Neural crest cell (in vitro differentiated cells): ENCODE measurements at regions not wholly inside any gene's neighbourhood (a gene's known extent, or its start where the extent isn't known, plus 50 kb on each side); places are given as distances from the start of the nearest gene placed in this dataset.

Source experiments
- DNase-seq: peaks from one replicate; pipeline ENCODE4 v3.0.0; 2021; ENCODE audit warnings: low read depth, mixed read lengths, low spot score
- H3K27ac Mint-ChIP-seq: one replicate; pipeline ENCODE4 v1.8.0; 2021; ENCODE audit warnings: mild to moderate bottlenecking, mixed read lengths; ENCODE audit not compliant: unreplicated experiment
- H3K27me3 Mint-ChIP-seq: 2 replicates; pipeline ENCODE4 v1.8.0; 2021; ENCODE audit warnings: low read depth, mild to moderate bottlenecking, mixed read lengths
- H3K36me3 Mint-ChIP-seq: 2 replicates; pipeline ENCODE4 v1.8.0; 2021; ENCODE audit warnings: low read depth, mild to moderate bottlenecking, mixed read lengths
- H3K4me1 Mint-ChIP-seq: 2 replicates; pipeline ENCODE4 v1.8.0; 2021; ENCODE audit warnings: mixed read lengths
- H3K4me3 Mint-ChIP-seq: one replicate; pipeline ENCODE4 v1.8.0; 2021; ENCODE audit warnings: mild to moderate bottlenecking, mixed read lengths
- H3K9me3 Mint-ChIP-seq: 2 replicates; pipeline ENCODE4 v1.8.0; 2021; ENCODE audit warnings: mixed read lengths
- TF ChIP-seq, protein P1 (sequence below): fragments of 200-600 bp; sonication (generic); conservative IDR thresholded peaks from 2 replicates; pipeline ENCODE4 v1.5.0; 2021; ENCODE audit warnings: antibody characterized with exemption, mild to moderate bottlenecking

DNA sequence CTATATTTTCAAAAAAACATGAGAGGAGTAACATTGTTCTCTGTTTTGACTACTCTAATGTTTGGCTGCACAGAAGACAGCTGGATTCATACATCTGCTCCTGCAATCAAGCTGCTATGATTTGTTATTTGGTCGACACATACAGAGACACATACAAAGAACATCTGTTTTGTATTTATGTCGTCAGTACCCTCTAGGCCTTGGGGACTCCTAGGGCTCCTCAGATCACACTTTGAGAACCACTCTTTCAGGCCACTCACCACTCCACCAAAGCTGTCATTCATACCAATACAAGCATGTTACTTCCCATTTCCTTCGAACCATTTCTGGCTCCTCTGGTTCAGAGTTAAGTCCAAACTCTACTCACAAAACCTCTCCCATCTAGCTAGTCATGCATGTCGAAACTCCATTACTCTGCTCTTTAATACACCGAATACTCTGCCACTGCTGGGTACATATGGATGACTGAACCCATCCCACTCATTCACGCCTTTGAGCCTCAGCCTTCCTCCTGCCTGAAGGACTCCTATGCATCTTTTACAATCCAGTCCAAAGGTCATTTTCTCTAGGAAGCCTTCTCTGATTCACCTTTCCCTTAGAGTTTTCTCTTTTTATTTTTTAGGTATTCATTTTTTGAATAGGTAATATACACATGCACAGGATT lies 102.9 kb upstream of the ARHGEF3 start:
- H3K9me3 Mint-ChIP-seq = no peaks in the 10 kb centered on the region
- peaks cover 9% of the 10 kb centered on the region for H3K4me1 Mint-ChIP-seq
- no peak overlapping the region for H3K27ac Mint-ChIP-seq
- no peak for DNase-seq
- H3K27me3 Mint-ChIP-seq = no peaks in the 10 kb centered on the region
- TF ChIP-seq, protein P1, sequence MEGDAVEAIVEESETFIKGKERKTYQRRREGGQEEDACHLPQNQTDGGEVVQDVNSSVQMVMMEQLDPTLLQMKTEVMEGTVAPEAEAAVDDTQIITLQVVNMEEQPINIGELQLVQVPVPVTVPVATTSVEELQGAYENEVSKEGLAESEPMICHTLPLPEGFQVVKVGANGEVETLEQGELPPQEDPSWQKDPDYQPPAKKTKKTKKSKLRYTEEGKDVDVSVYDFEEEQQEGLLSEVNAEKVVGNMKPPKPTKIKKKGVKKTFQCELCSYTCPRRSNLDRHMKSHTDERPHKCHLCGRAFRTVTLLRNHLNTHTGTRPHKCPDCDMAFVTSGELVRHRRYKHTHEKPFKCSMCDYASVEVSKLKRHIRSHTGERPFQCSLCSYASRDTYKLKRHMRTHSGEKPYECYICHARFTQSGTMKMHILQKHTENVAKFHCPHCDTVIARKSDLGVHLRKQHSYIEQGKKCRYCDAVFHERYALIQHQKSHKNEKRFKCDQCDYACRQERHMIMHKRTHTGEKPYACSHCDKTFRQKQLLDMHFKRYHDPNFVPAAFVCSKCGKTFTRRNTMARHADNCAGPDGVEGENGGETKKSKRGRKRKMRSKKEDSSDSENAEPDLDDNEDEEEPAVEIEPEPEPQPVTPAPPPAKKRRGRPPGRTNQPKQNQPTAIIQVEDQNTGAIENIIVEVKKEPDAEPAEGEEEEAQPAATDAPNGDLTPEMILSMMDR = no peak
- no peak overlapping the region for H3K4me3 Mint-ChIP-seq
- H3K36me3 Mint-ChIP-seq = no peaks in the 10 kb centered on the region

GRCh38 chr3:56903231-56903782 lies 101.6 kb upstream of the ARHGEF3 start:
- Mint-ChIP-seq H3K27me3 (no peaks in the 10 kb centered on the region), H3K4me3 (no peak overlapping the region), H3K9me3 (no peaks in the 10 kb centered on the region), H3K27ac (no peak overlapping the region), H3K4me1 (peaks cover 8% of the 10 kb centered on the region), H3K36me3 (no peaks in the 10 kb centered on the region)
- no peak for DNase-seq
- TF ChIP-seq, protein P1 = no peak

DNA sequence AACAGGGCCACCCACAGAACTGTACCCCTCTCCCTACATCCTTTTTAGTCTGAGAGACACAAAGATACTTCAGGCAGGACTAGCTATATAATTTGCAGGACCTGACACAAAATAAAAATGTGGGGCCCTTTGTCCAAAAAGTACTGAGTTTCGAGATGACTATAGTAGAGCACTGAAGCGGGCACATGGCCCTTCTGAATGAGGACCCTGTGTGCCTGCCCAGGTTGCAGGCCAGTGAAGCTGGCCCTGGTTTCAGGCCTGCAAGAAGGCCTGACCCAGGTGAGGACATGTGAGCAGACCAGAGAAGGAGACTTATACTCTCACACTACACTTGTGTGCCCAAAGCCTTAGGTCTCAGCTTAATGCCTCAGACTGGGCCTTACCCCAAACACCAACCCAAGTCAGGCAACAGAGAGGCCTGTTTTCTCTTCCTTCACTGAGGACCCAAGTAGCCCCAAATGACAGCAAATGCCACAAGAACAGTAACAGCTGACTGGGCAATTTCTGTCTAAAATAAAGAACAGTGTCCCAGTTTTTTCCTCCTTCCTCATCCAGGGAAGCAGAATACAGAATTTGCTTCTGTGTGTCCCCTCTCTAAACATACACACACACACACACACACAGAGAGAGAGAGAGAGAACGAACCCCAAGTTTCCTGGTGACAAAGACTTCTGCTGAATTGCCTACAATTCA lies 100.9 kb upstream of the ARHGEF3 start:
- Mint-ChIP-seq H3K27ac (no peak overlapping the region), H3K4me1 (peaks cover 4% of the 10 kb centered on the region), H3K27me3 (no peaks in the 10 kb centered on the region), H3K36me3 (no peaks in the 10 kb centered on the region), H3K4me3 (no peak overlapping the region), H3K9me3 (no peaks in the 10 kb centered on the region)
- TF ChIP-seq, protein P1 = no peak
- DNase-seq = no peak

DNA sequence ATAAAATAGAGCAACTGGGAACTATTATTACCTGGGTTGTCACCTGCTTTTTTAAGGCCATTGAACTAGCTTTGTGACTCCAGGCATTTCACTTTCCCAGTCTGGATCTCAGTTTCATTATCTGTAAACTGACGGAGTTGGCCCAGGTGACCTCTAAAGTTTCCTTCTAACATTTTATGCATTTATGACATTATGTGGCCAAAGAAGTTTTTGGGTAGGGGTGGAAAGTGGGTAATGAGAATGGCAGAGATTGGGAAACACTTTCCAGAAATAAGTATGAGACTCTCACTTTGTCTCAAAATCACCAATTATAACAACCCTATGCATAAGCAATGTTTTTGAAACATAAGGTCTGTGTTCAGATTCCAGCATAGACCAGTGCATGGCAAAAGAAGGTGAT lies 99.1 kb upstream of the ARHGEF3 start:
- Mint-ChIP-seq H3K4me1 (peaks cover 4% of the 10 kb centered on the region), H3K27me3 (no peaks in the 10 kb centered on the region), H3K27ac (no peak overlapping the region), H3K4me3 (no peak overlapping the region), H3K9me3 (no peaks in the 10 kb centered on the region), H3K36me3 (no peaks in the 10 kb centered on the region)
- DNase-seq = no peak
- TF ChIP-seq, protein P1 = no peak

- no peak for DNase-seq
- H3K4me1 Mint-ChIP-seq = peaks cover 6% of the 10 kb centered on the region
- no peaks in the 10 kb centered on the region for H3K27me3 Mint-ChIP-seq
- H3K27ac Mint-ChIP-seq = no peak overlapping the region
- no peaks in the 10 kb centered on the region for H3K36me3 Mint-ChIP-seq
- no peak overlapping the region for H3K4me3 Mint-ChIP-seq
- H3K9me3 Mint-ChIP-seq = no peaks in the 10 kb centered on the region
- TF ChIP-seq, protein P1 = no peak
These were observed 98.1 kb upstream of the ARHGEF3 start for GRCh38 chr3:56899851-56900250.
